Keratinocyte (primary cell): ENCODE measurements at regions not wholly inside any gene's neighbourhood (a gene's known extent, or its start where the extent isn't known, plus 50 kb on each side); places are given as distances from the start of the nearest gene placed in this dataset.

ENCODE experiments used
- DNase-seq: peaks from one replicate; pipeline ENCODE4 v3.0.0-alpha.2; 2011; ENCODE audit warnings: low read depth, missing footprints, low spot score
- FAIRE-seq: peaks from 2 replicates; lab custom pipeline; 2011; peaks lifted over from hg19 to GRCh38; lab: Jason Lieb, UNC
- H2AFZ ChIP-seq: 2 replicates; pipeline ENCODE4 v1.6.0; 2012; ENCODE audit warnings: low read length, control low read depth, inconsistent platforms; ENCODE audit not compliant: control insufficient read depth
- H3K27ac ChIP-seq: 2 replicates; pipeline ENCODE4 v1.5.1; 2011; ENCODE audit warnings: low read length; ENCODE audit not compliant: control insufficient read depth, insufficient read depth
- H3K27me3 ChIP-seq: 3 replicates; pipeline ENCODE4 v1.6.0; 2011; ENCODE audit warnings: low read length; ENCODE audit not compliant: control insufficient read depth, insufficient read depth; ENCODE audit errors: extremely low read depth
- H3K36me3 ChIP-seq, 2 experiments: 2 replicates in 1 of 2; 3 replicates in 1 of 2; pipeline ENCODE4 v1.5.1; 2011; ENCODE audit warnings: low read length in 2 of 2, mild to moderate bottlenecking in 1 of 2; ENCODE audit not compliant: control insufficient read depth in 2 of 2, insufficient read depth in 2 of 2; ENCODE audit errors: extremely low read depth in 1 of 2
- H3K4me1 ChIP-seq: 3 replicates; pipeline ENCODE4 v1.5.1; 2011; ENCODE audit warnings: low read length; ENCODE audit not compliant: control insufficient read depth, insufficient read depth; ENCODE audit errors: extremely low read depth
- H3K4me2 ChIP-seq: 3 replicates; pipeline ENCODE4 v1.6.0; 2011; ENCODE audit warnings: low read depth, low read length; ENCODE audit not compliant: control insufficient read depth, insufficient read depth; ENCODE audit errors: extremely low read depth
- H3K4me3 ChIP-seq, 3 experiments: fragments of 200-600 bp in 1 of 3; sonication (generic) in 1 of 3; 2 replicates in 2 of 3; 3 replicates in 1 of 3; pipeline ENCODE4 v1.5.1; 2011 to 2016; ENCODE audit warnings: low read length in 3 of 3, mild to moderate bottlenecking in 3 of 3, control low read depth in 2 of 3, inconsistent platforms in 1 of 3, low read depth in 1 of 3, mixed read lengths in 1 of 3, mixed run types in 1 of 3, moderate library complexity in 1 of 3; ENCODE audit not compliant: control insufficient read depth in 2 of 3, insufficient read depth in 2 of 3; ENCODE audit errors: extremely low read depth in 1 of 3
- H3K79me2 ChIP-seq: 2 replicates; pipeline ENCODE4 v1.6.0; 2012; ENCODE audit warnings: low read length; ENCODE audit not compliant: control insufficient read depth, insufficient read depth
- H3K9ac ChIP-seq: 3 replicates; pipeline ENCODE4 v1.6.0; 2011; ENCODE audit warnings: low read length; ENCODE audit not compliant: control insufficient read depth, insufficient read depth; ENCODE audit errors: extremely low read depth
- H3K9me1 ChIP-seq: 3 replicates; pipeline ENCODE4 v1.6.0; 2011; ENCODE audit warnings: low read length; ENCODE audit not compliant: control insufficient read depth, insufficient read depth; ENCODE audit errors: extremely low read depth
- H3K9me3 ChIP-seq: 2 replicates; pipeline ENCODE4 v1.5.1; 2012; ENCODE audit warnings: low read depth, low read length; ENCODE audit not compliant: control insufficient read depth
- H4K20me1 ChIP-seq: 3 replicates; pipeline ENCODE4 v1.6.0; 2011; ENCODE audit warnings: low read length; ENCODE audit not compliant: control insufficient read depth, insufficient read depth; ENCODE audit errors: extremely low read depth
- EZH2 ChIP-seq: IDR thresholded peaks from one replicate; pipeline ENCODE4 v1.6.1; 2012; ENCODE audit warnings: inconsistent platforms, mild to moderate bottlenecking, low read length, moderate library complexity
- dilution Hi-C: fragments of 300-500 bp; cut with MboI; formaldehyde crosslinking; loops from one replicate; pipeline ENCODE4 v1.7.0; 2020; ENCODE audit warnings: low sequenced_read_pairs; ENCODE audit not compliant: extremely low pct_ligation_motif_present
- TF ChIP-seq, protein P1 (sequence below), 3 experiments: IDR thresholded peaks in 1 of 3; conservative IDR thresholded peaks in 1 of 3; optimal IDR thresholded peaks in 1 of 3; 2 replicates in 2 of 3; 3 replicates in 1 of 3; pipeline versions ENCODE3 to v1.5.1; 2011; ENCODE audit warnings: low read length in 3 of 3, mild to moderate bottlenecking in 3 of 3, moderate library complexity in 2 of 3, control low read depth in 1 of 3, inconsistent platforms in 1 of 3; ENCODE audit not compliant: insufficient read depth in 2 of 3; ENCODE audit errors: extremely low read depth in 1 of 3

DNA sequence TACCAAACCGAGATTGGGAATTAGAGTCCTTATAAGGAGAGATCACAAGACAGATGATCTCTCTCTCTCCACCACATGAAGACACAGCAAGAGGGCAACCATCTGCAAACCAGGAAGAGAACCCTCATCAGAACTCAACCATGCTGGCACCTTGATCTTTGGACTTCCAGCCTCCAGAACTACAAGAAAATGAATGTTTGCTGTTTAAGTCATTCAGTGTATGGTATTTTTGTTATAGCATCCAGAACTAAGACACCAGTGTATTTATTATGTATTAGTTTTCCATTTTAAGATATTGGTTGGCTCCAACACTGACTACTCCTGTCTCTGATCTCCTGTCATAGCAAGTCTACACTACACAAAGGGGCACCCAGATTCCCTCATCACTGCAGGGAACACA lies 86.9 kb downstream of the CCDC34 start:
- H3K4me3 ChIP-seq: no peak overlapping the region
- H4K20me1 ChIP-seq: no peaks in the 10 kb centered on the region
- H3K4me2 ChIP-seq: no peak overlapping the region
- H3K9ac ChIP-seq: no peak overlapping the region
- H3K4me1 ChIP-seq: no peaks in the 10 kb centered on the region
- H3K79me2 ChIP-seq: no peaks in the 10 kb centered on the region
- no peak for TF ChIP-seq EZH2
- TF ChIP-seq, protein P1, sequence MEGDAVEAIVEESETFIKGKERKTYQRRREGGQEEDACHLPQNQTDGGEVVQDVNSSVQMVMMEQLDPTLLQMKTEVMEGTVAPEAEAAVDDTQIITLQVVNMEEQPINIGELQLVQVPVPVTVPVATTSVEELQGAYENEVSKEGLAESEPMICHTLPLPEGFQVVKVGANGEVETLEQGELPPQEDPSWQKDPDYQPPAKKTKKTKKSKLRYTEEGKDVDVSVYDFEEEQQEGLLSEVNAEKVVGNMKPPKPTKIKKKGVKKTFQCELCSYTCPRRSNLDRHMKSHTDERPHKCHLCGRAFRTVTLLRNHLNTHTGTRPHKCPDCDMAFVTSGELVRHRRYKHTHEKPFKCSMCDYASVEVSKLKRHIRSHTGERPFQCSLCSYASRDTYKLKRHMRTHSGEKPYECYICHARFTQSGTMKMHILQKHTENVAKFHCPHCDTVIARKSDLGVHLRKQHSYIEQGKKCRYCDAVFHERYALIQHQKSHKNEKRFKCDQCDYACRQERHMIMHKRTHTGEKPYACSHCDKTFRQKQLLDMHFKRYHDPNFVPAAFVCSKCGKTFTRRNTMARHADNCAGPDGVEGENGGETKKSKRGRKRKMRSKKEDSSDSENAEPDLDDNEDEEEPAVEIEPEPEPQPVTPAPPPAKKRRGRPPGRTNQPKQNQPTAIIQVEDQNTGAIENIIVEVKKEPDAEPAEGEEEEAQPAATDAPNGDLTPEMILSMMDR (optimal IDR thresholded peaks at IDR 0.05 in 1 of 3, IDR thresholded peaks at IDR 0.05 in 1 of 3, conservative IDR thresholded peaks at IDR 0.05 in 1 of 3; ENCODE audit: extremely low read depth in 1 of 3, insufficient read depth in 2 of 3, low read length in 3 of 3): no peak
- no peaks in the 10 kb centered on the region for H3K9me1 ChIP-seq
- DNase-seq: no peak
- H3K36me3 ChIP-seq: no peaks in the 10 kb centered on the region
- H3K9me3 ChIP-seq: no peaks in the 10 kb centered on the region
- dilution Hi-C loops: loop anchor here (25.0 kb wide), 1 partner anchor 89 kb away; no protein-coding TSS in a partner anchor
- H3K27ac ChIP-seq: no peak overlapping the region
- no peak overlapping the region for H2AFZ ChIP-seq
- no peak for FAIRE-seq
- H3K27me3 ChIP-seq: peaks cover 5% of the 10 kb centered on the region

DNA sequence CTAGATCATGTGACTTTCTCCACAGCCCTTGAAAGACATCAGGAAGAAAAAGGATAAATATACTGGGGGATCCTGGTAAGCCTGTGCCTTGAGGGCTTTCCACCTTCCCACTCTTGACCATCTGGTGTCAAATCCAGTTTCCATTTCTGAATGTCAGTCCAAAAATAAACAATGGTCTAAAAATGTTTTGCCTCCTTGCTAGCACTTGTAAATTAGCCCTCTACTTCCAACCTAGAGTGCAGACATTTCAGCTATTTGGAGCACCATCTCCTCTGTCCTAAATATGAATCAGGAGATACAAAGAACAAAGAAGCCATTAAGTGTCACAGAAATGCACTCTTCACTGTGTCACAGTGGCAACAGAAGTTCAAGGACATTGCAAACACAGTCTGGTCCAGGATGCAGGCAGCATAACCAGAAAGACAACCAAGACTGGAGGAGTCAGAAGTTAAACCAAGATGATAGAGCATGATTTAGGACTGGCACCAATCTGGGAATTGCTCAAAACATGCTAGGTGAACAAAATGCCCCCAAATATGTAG lies 88.1 kb downstream of the CCDC34 start:
- DNase-seq: no peak
- Histone ChIP-seq H3K4me1 (no peaks in the 10 kb centered on the region), H3K4me2 (no peak overlapping the region), H3K9me3 (no peaks in the 10 kb centered on the region), H3K79me2 (no peaks in the 10 kb centered on the region), H3K27me3 (peaks cover 5% of the 10 kb centered on the region), H4K20me1 (no peaks in the 10 kb centered on the region), H3K9me1 (no peaks in the 10 kb centered on the region), H3K4me3 (no peak overlapping the region), H3K9ac (no peak overlapping the region), H3K27ac (no peak overlapping the region), H3K36me3 (no peaks in the 10 kb centered on the region), H2AFZ (no peak overlapping the region)
- dilution Hi-C loops: loop anchor here (25.0 kb wide), 1 partner anchor 88 kb away; no protein-coding TSS in a partner anchor
- no peak for FAIRE-seq
- TF ChIP-seq, protein P1 (optimal IDR thresholded peaks at IDR 0.05 in 1 of 3, IDR thresholded peaks at IDR 0.05 in 1 of 3, conservative IDR thresholded peaks at IDR 0.05 in 1 of 3; ENCODE audit: extremely low read depth in 1 of 3, insufficient read depth in 2 of 3, low read length in 3 of 3): no peak
- TF ChIP-seq EZH2: no peak
